ENCODE measurements at regions not wholly inside any gene's neighbourhood (a gene's known extent, or its start where the extent isn't known, plus 50 kb on each side); places are given as distances from the start of the nearest gene placed in this dataset.
A peak's percentile ranks its signal among the peaks of the same experiment; 100 is the strongest.

GRCh38 chr9:116100711-116101121, 52.9 kb upstream of the PAPPA start:
- DNase-seq = peak; percentile 71

- peak; percentile 84 for DNase-seq
Observed at GRCh38 chr9:116101516-116101915, 52.1 kb upstream of the PAPPA start.

GRCh38 chr9:116102596-116102995, 51.0 kb upstream of the PAPPA start:
- DNase-seq = no peak

All from fibroblast of skin of right biceps (primary cell).